Neural cell (in vitro differentiated cells): ENCODE measurements at regions not wholly inside any gene's neighbourhood (a gene's known extent, or its start where the extent isn't known, plus 50 kb on each side); places are given as distances from the start of the nearest gene placed in this dataset.

Experiments used
- H2AFZ ChIP-seq: fragments of 200-600, 300-800 bp; sonication (generic), shearing (Covaris generic); 2 replicates; pipeline ENCODE4 v1.6.0; 2014; ENCODE audit warnings: low read depth, mild to moderate bottlenecking, antibody characterized with exemption, low read length, moderate library complexity
- H3F3A ChIP-seq: fragments of 200-600 bp; shearing (Covaris generic); 2 replicates; pipeline ENCODE4 v1.6.1; 2016; ENCODE audit warnings: mild to moderate bottlenecking, moderate library complexity, mixed read lengths, antibody characterized with exemption, low read length; ENCODE audit not compliant: insufficient read depth, poor library complexity, severe bottlenecking
- H3K27ac ChIP-seq: fragments of 200-600, 300-800 bp; sonication (generic), shearing (Covaris generic); 2 replicates; pipeline ENCODE4 v1.5.1; 2014; ENCODE audit warnings: mild to moderate bottlenecking, low read length, moderate library complexity
- H3K27me3 ChIP-seq: fragments of 300-800, 200-600 bp; sonication (generic), shearing (Covaris generic); 2 replicates; pipeline ENCODE4 v1.6.0; 2014; ENCODE audit warnings: mild to moderate bottlenecking, low read depth, low read length, moderate library complexity; ENCODE audit not compliant: insufficient read depth
- H3K36me3 ChIP-seq: fragments of 300-800, 200-600 bp; sonication (generic), shearing (Covaris generic); 2 replicates; pipeline ENCODE4 v1.5.1; 2014; ENCODE audit warnings: mild to moderate bottlenecking, antibody characterized with exemption, low read length, moderate library complexity; ENCODE audit not compliant: insufficient read depth
- H3K4me2 ChIP-seq: fragments of 300-800, 200-600 bp; sonication (generic), shearing (Covaris generic); 2 replicates; pipeline ENCODE4 v1.6.0; 2014; ENCODE audit warnings: mild to moderate bottlenecking, low read length
- H3K4me3 ChIP-seq: fragments of 300-800, 200-600 bp; sonication (generic), shearing (Covaris generic); 2 replicates; pipeline ENCODE4 v1.5.1; 2014; ENCODE audit warnings: mild to moderate bottlenecking, low read length, moderate library complexity
- H3K79me2 ChIP-seq: fragments of 200-600 bp; shearing (Covaris generic); replicated peaks from 2 replicates; pipeline ENCODE4 v1.6.0; 2014; ENCODE audit warnings: mild to moderate bottlenecking, low read length, moderate library complexity; ENCODE audit not compliant: insufficient read depth
- H3K9ac ChIP-seq: fragments of 300-800, 200-600 bp; sonication (generic), shearing (Covaris generic); 2 replicates; pipeline ENCODE4 v1.6.1; 2016; ENCODE audit warnings: mild to moderate bottlenecking, low read length, mixed read lengths
- H3K9me2 ChIP-seq: fragments of 200-600 bp; shearing (Covaris generic); 2 replicates; pipeline ENCODE4 v1.6.1; 2016; ENCODE audit warnings: mild to moderate bottlenecking, low read length, mixed read lengths; ENCODE audit not compliant: insufficient read depth
- H3K9me3 ChIP-seq: fragments of 200-600, 300-800 bp; sonication (generic), shearing (Covaris generic); 2 replicates; pipeline ENCODE4 v1.6.1; 2016; ENCODE audit warnings: mild to moderate bottlenecking, mixed run types, low read length, moderate library complexity, mixed read lengths
- H4K20me1 ChIP-seq: fragments of 200-600 bp; shearing (Covaris generic); 2 replicates; pipeline ENCODE4 v1.6.1; 2016; ENCODE audit warnings: mild to moderate bottlenecking, mixed run types; ENCODE audit not compliant: insufficient read depth
- CTCF ChIP-seq: fragments of 450-650 bp; IDR thresholded peaks from 2 replicates; pipeline ENCODE4 v1.5.1; 2014; ENCODE audit warnings: antibody characterized with exemption, mild to moderate bottlenecking, moderate library complexity; ENCODE audit not compliant: poor library complexity, severe bottlenecking
- EP300 ChIP-seq: fragments of 450-650 bp; conservative IDR thresholded peaks from 2 replicates; pipeline ENCODE4 v1.6.1; 2014; ENCODE audit warnings: antibody characterized with exemption, mild to moderate bottlenecking, moderate library complexity; ENCODE audit not compliant: poor library complexity, severe bottlenecking
- EZH2 ChIP-seq: fragments of 200-600, 300-800 bp; shearing (Covaris generic), sonication (generic); IDR thresholded peaks from 2 replicates; pipeline ENCODE4 v1.6.1; 2014; ENCODE audit warnings: antibody characterized with exemption, low read length, borderline replicate concordance, mild to moderate bottlenecking; ENCODE audit not compliant: insufficient read depth, poor library complexity, severe bottlenecking
- MXI1 ChIP-seq: fragments of 450-650 bp; conservative IDR thresholded peaks from 2 replicates; pipeline ENCODE4 v1.6.1; 2014; ENCODE audit warnings: antibody characterized with exemption, mild to moderate bottlenecking; ENCODE audit not compliant: poor library complexity, severe bottlenecking
- POLR2AphosphoS5 ChIP-seq: IDR thresholded peaks from 2 replicates; pipeline ENCODE4 v1.6.1; 2012
- RAD21 ChIP-seq: fragments of 450-650 bp; conservative IDR thresholded peaks from 2 replicates; pipeline ENCODE4 v1.6.1; 2014; ENCODE audit warnings: antibody characterized with exemption, mild to moderate bottlenecking, moderate library complexity
- REST ChIP-seq: IDR thresholded peaks from 2 replicates; pipeline ENCODE4 v1.6.1; 2012; ENCODE audit warnings: borderline replicate concordance
- SMC3 ChIP-seq: fragments of 450-650 bp; conservative IDR thresholded peaks from 2 replicates; pipeline ENCODE4 v1.6.1; 2014; ENCODE audit warnings: antibody characterized with exemption, mild to moderate bottlenecking, moderate library complexity; ENCODE audit not compliant: poor library complexity
- TAF1 ChIP-seq: IDR thresholded peaks from 2 replicates; pipeline ENCODE4 v1.6.1; 2012; ENCODE audit warnings: low read depth

GRCh38 chr7:41893656-41894055 is 190.8 kb upstream of the INHBA start:
- Histone ChIP-seq H3K9me2 (no peaks in the 10 kb centered on the region), H4K20me1 (no peaks in the 10 kb centered on the region), H3K9ac (no peak overlapping the region), H3K9me3 (no peaks in the 10 kb centered on the region), H3K79me2 (no peaks in the 10 kb centered on the region), H3K27ac (no peak overlapping the region), H3F3A (no peaks in the 10 kb centered on the region), H3K4me3 (no peak overlapping the region), H3K27me3 (no peaks in the 10 kb centered on the region), H2AFZ (no peak overlapping the region), H3K4me2 (no peak overlapping the region), H3K36me3 (no peaks in the 10 kb centered on the region)
- TF ChIP-seq CTCF (no peak), EZH2 (no peak), REST (no peak), TAF1 (no peak), RAD21 (no peak), MXI1 (no peak), POLR2AphosphoS5 (no peak)

DNA sequence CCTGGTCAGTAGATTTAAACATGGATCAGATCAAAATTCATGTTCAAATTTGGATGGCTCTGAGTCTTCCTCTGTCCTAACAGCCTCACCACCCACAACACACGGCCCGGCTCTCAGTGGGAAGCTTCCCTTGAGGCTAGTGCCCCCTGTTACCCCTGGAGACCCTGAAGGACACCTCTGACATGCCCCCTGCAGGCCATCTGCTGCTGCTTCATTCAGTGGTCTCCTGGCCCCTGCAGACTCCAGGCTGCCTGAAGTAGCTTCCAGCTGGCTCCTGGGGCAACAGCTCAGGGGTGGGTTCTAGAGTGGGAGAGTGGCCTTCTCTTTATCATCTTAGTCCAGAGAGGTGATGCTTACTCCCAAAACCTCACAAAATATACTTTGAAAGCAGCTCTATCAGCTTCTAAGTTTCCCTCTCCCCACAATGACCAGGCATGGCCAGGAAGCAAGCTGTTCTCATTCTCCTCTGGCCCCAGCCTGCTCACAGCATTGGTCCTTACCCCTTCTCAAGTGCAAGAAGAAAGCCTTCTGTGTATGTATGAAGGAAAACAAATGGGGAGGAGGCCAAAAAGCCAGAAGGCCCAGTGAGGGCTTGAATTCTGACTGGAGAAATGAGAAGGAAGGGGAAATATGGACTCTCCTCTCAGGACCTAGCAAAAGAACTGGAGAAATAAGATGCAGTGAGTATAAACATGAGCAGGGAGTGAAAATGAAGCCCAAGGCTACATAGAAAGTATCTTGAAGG is 189.6 kb upstream of the INHBA start:
- H3F3A ChIP-seq: no peaks in the 10 kb centered on the region

More for the DNA sequence above, 189.6 kb upstream of the INHBA start:
- H3K4me2 ChIP-seq: no peak overlapping the region
- H3K27me3 ChIP-seq: no peaks in the 10 kb centered on the region
- H3K36me3 ChIP-seq: no peaks in the 10 kb centered on the region
- no peak overlapping the region for H3K27ac ChIP-seq
- H4K20me1 ChIP-seq: no peaks in the 10 kb centered on the region
- H3K79me2 ChIP-seq: no peaks in the 10 kb centered on the region
- no peaks in the 10 kb centered on the region for H3K9me2 ChIP-seq
- no peak overlapping the region for H3K4me3 ChIP-seq
- H3K9me3 ChIP-seq: no peaks in the 10 kb centered on the region
- H2AFZ ChIP-seq: no peak overlapping the region
- no peak for TF ChIP-seq REST
- no peak for TF ChIP-seq TAF1
- TF ChIP-seq MXI1: no peak
- TF ChIP-seq EP300: no peak
- no peak for TF ChIP-seq EZH2
- TF ChIP-seq CTCF: no peak
- TF ChIP-seq RAD21: no peak
- no peak for TF ChIP-seq SMC3
- TF ChIP-seq POLR2AphosphoS5: no peak
- no peak overlapping the region for H3K9ac ChIP-seq
